GM10248 (cell line): ENCODE measurements at regions not wholly inside any gene's neighbourhood (a gene's known extent, or its start where the extent isn't known, plus 50 kb on each side); places are given as distances from the start of the nearest gene placed in this dataset.
"Not testable (repeated sequence)": the region's sequence is repeated elsewhere in the genome, so short reads cannot be mapped to it uniquely, and the experiment has no call there.

ENCODE experiments used
- CTCF ChIA-PET: fragments of 300-600 bp; sonication (Branson Sonifier 250); formaldehyde crosslinking; extraction: SDS; loops from one replicate; lab custom pipeline; 2021; ENCODE audit warnings: antibody characterized with exemption; lab: Yijun Ruan, JAX
- POLR2A ChIA-PET: fragments of 350-650 bp; sonication (Branson Sonifier 250); formaldehyde crosslinking; extraction: SDS; loops from one replicate; lab custom pipeline; 2020; ENCODE audit warnings: antibody characterized with exemption; lab: Yijun Ruan, JAX
- DNase-seq: peaks from one replicate; pipeline ENCODE4 v3.0.0; 2012; ENCODE audit errors: extremely low spot score
- CTCF ChIP-seq: IDR thresholded peaks from 2 replicates; pipeline ENCODE4 v1.5.1; 2012; ENCODE audit warnings: mild to moderate bottlenecking, low read depth; ENCODE audit errors: extremely low read depth, missing control alignments, control extremely low read depth

- CTCF ChIA-PET = interaction anchor here (1.7 to 1.9 kb wide), 2 partner anchors 10 to 13 kb away, joined by 5 read pairs; no protein-coding TSS in a partner anchor
- POLR2A ChIA-PET = no interaction called here
These were observed 195.1 kb downstream of the TXNL1 start for GRCh38 chr18:56443166-56443907.

GRCh38 chr18:56438480-56438879 lies 199.9 kb downstream of the TXNL1 start:
- CTCF ChIA-PET, POLR2A ChIA-PET, DNase-seq: not testable (repeated sequence)

More at GRCh38 chr18:56443166-56443907, 195.1 kb downstream of the TXNL1 start:
- no peak for DNase-seq
- TF ChIP-seq CTCF = no peak

- no peak for TF ChIP-seq CTCF
- no peak for DNase-seq
- ChIA-PET POLR2A (no interaction called here), CTCF (no interaction called here)
These were observed 201.7 kb downstream of the TXNL1 start for GRCh38 chr18:56436651-56437050.

GRCh38 chr18:56433919-56434318 lies 204.5 kb downstream of the TXNL1 start:
- TF ChIP-seq CTCF = no peak
- CTCF ChIA-PET = interaction anchor here (1.9 kb wide), 1 partner anchor 10 kb away, joined by 5 read pairs; no protein-coding TSS in a partner anchor

GRCh38 chr18:56431551-56431950 lies 206.8 kb downstream of the TXNL1 start:
- POLR2A ChIA-PET = no interaction called here
- DNase-seq = no peak

More at GRCh38 chr18:56433919-56434318, 204.5 kb downstream of the TXNL1 start:
- no peak for DNase-seq
- POLR2A ChIA-PET = no interaction called here

GRCh38 chr18:56423626-56424025 lies 214.8 kb downstream of the TXNL1 start:
- TF ChIP-seq CTCF = no peak
- POLR2A ChIA-PET = no interaction called here
- no peak for DNase-seq
- CTCF ChIA-PET = no interaction called here

More at GRCh38 chr18:56431551-56431950, 206.8 kb downstream of the TXNL1 start:
- TF ChIP-seq CTCF = no peak
- CTCF ChIA-PET = no interaction called here

GRCh38 chr18:56421647-56422046 lies 216.7 kb downstream of the TXNL1 start:
- CTCF ChIA-PET = no interaction called here
- no peak for TF ChIP-seq CTCF
- POLR2A ChIA-PET = no interaction called here
- no peak for DNase-seq

- DNase-seq, CTCF ChIA-PET, POLR2A ChIA-PET: not testable (repeated sequence)
These were observed 217.5 kb downstream of the TXNL1 start for GRCh38 chr18:56420868-56421267.
